OCI-LY1 (cell line): ENCODE measurements at regions not wholly inside any gene's neighbourhood (a gene's known extent, or its start where the extent isn't known, plus 50 kb on each side); places are given as distances from the start of the nearest gene placed in this dataset.

Experiments used
- CTCF ChIP-seq: fragments of 200-600 bp; sonication (generic), shearing (Covaris generic); IDR thresholded peaks from 2 replicates; pipeline ENCODE4 v1.5.1; 2017; ENCODE audit warnings: mild to moderate bottlenecking, antibody characterized with exemption, low read length, moderate library complexity, mixed read lengths
- EZH2 ChIP-seq: fragments of 200-600 bp; sonication (generic), shearing (Covaris generic); IDR thresholded peaks from 2 replicates; pipeline ENCODE4 v1.8.0; 2017; ENCODE audit warnings: borderline replicate concordance, mixed run types, mild to moderate bottlenecking, antibody characterized with exemption, low read length, moderate library complexity, mixed read lengths

GRCh38 chr3:176068750-176069149, 1128.5 kb downstream of the TBL1XR1 start:
- TF ChIP-seq CTCF (no peak), EZH2 (no peak)
